ENCODE measurements at regions not wholly inside any gene's neighbourhood (a gene's known extent, or its start where the extent isn't known, plus 50 kb on each side); places are given as distances from the start of the nearest gene placed in this dataset.

- no peak for ATAC-seq
- no peak for DNase-seq
- no peak overlapping the region for H3K27ac ChIP-seq
- no peak for FAIRE-seq
- H3K27me3 ChIP-seq = no peaks in the 10 kb centered on the region
- H3K36me3 ChIP-seq = no peaks in the 10 kb centered on the region
- TF ChIP-seq CTCF (IDR thresholded peaks at IDR 0.05) = no peak
- WGBS, 2 donors = 45 to 48% methylated on average over 2 of the region's 2 CpGs
- H3K4me3 ChIP-seq = no peak overlapping the region
- H3K9me3 ChIP-seq = no peaks in the 10 kb centered on the region
- H3K4me1 ChIP-seq = no peaks in the 10 kb centered on the region
- intact Hi-C loops (cut with DNase I) = no loop called here
Measured at GRCh38 chr14:82238649-82239048, 705.0 kb upstream of the SEL1L start.

- H3K4me3 ChIP-seq = no peak overlapping the region
- no peak for DNase-seq
- H3K9me3 ChIP-seq = no peaks in the 10 kb centered on the region
- no peaks in the 10 kb centered on the region for H3K27me3 ChIP-seq
- FAIRE-seq = no peak
- intact Hi-C loops (cut with DNase I) = no loop called here
- no peak for ATAC-seq
- H3K36me3 ChIP-seq = no peaks in the 10 kb centered on the region
- H3K4me1 ChIP-seq = no peaks in the 10 kb centered on the region
- 60 to 71% methylated on average over 7 of the region's 7 CpGs for WGBS, 2 donors
- TF ChIP-seq CTCF (IDR thresholded peaks at IDR 0.05) = no peak
- H3K27ac ChIP-seq = no peak overlapping the region
Measured at GRCh38 chr14:82239223-82239622, 705.6 kb upstream of the SEL1L start.

GRCh38 chr14:82244791-82245190, 711.1 kb upstream of the SEL1L start:
- intact Hi-C loops (cut with DNase I) = no loop called here
- no peak for ATAC-seq
- FAIRE-seq = no peak
- no peaks in the 10 kb centered on the region for H3K27me3 ChIP-seq
- no peaks in the 10 kb centered on the region for H3K36me3 ChIP-seq
- no peaks in the 10 kb centered on the region for H3K9me3 ChIP-seq
- DNase-seq = no peak
- TF ChIP-seq CTCF (IDR thresholded peaks at IDR 0.05) = no peak
- H3K27ac ChIP-seq = no peak overlapping the region
- H3K4me3 ChIP-seq = no peak overlapping the region
- 75 to 77% methylated on average over 4 of the region's 4 CpGs for WGBS, 2 donors
- no peaks in the 10 kb centered on the region for H3K4me1 ChIP-seq

GRCh38 chr14:82251494-82251893, 717.8 kb upstream of the SEL1L start:
- Histone ChIP-seq H3K27ac (no peak overlapping the region), H3K4me3 (no peak overlapping the region), H3K9me3 (no peaks in the 10 kb centered on the region), H3K4me1 (no peaks in the 10 kb centered on the region), H3K36me3 (no peaks in the 10 kb centered on the region), H3K27me3 (no peaks in the 10 kb centered on the region)
- intact Hi-C loops (cut with DNase I) = no loop called here
- no peak for TF ChIP-seq CTCF (IDR thresholded peaks at IDR 0.05)
- WGBS, 2 donors = 73 to 76% methylated on average over 8 of the region's 8 CpGs
- DNase-seq = no peak
- no peak for FAIRE-seq
- no peak for ATAC-seq

GRCh38 chr14:82270286-82270685, 736.6 kb upstream of the SEL1L start:
- FAIRE-seq (no peak), ATAC-seq (no peak), DNase-seq (no peak)
- Histone ChIP-seq H3K27ac (no peak overlapping the region), H3K4me3 (no peak overlapping the region), H3K4me1 (no peaks in the 10 kb centered on the region), H3K36me3 (no peaks in the 10 kb centered on the region), H3K27me3 (no peaks in the 10 kb centered on the region), H3K9me3 (no peaks in the 10 kb centered on the region)
- intact Hi-C loops (cut with DNase I) = no loop called here
- TF ChIP-seq CTCF (IDR thresholded peaks at IDR 0.05) = no peak
